ENCODE measurements at regions not wholly inside any gene's neighbourhood (a gene's known extent, or its start where the extent isn't known, plus 50 kb on each side); places are given as distances from the start of the nearest gene placed in this dataset.

DNA sequence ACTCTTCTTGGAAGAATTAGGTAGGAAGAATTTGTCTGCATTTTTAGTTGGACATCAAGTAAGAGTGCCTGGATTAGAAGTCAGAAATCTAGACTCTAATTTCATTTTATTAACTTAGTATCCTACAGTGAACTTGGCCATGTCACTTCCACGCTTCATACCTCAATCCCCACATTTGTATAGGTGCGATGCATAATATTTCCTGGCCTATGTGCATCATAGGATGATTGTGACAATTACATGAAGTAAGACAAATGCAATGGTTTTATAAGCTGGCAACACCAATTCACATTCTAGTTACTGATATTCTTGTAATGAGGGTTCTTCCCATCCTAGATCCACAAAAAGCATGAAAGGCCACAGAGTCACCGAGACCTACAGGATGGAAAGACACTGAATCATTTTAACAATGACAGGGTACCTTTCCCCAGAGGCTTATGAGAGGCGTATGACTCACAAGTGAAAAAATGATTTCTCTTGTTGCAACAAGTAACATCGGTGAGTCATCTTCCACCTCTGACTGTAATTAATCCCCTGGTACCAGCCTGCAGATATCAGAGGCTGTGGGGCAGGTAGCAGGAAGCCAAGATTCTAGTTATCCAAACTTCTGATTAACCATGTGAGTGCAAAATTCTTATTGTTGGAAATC, 56.0 kb upstream of the OR5AK2 start:
- DNase-seq: no peak

- DNase-seq: no peak
Measured at GRCh38 chr11:56923116-56923515, 65.6 kb upstream of the OR5AK2 start.

- no peak for DNase-seq
Measured at GRCh38 chr11:56922421-56922820, 66.3 kb upstream of the OR5AK2 start.

- no peak for DNase-seq
Measured at GRCh38 chr11:56917708-56918400, 70.9 kb upstream of the OR5AK2 start.

- peak; percentile 1 for DNase-seq
Measured at GRCh38 chr11:56916587-56916986, 72.1 kb upstream of the OR5AK2 start.

- DNase-seq: no peak
Measured at GRCh38 chr11:56916162-56916561, 72.6 kb upstream of the OR5AK2 start.

DNA sequence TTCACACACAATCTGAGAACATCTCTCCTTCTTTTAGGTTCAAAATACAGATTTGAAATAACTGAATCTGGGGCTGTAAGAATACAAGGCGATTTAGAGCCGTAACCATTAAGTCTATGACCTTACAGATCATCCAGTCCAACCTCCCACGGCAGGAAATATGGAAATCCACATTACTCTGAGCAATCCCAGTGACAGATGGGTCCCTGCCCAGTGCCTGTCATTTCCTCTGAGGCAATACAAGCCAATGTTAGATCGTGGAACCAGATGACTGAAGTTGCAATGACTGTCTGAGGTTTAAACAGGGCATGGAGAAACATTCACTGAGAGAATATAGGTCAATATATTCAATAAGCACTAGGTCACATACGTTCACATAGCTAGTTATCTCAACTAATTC, 77.4 kb upstream of the OR5AK2 start:
- DNase-seq: no peak

DNA sequence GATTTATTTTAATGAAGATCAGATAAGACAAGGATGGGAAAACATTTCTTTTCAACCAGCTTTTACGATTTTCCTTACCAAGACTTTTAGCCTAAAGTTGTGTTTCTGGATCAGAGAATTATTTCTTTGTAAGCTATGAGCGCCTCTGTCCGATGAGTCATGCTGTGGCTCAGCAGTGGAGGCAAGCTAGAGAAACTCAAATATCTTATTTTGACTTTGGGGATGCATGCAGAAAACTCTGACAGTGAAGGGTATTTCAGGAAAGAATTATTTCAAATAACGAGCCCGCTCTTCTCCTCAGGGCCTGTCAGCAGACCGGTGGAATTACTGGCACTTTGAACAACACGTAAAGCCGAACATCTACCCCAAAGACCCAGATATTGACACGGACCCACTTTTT, 77.9 kb upstream of the OR5AK2 start:
- no peak for DNase-seq

GRCh38 chr11:56910046-56910773, 78.5 kb upstream of the OR5AK2 start:
- DNase-seq: no peak

DNA sequence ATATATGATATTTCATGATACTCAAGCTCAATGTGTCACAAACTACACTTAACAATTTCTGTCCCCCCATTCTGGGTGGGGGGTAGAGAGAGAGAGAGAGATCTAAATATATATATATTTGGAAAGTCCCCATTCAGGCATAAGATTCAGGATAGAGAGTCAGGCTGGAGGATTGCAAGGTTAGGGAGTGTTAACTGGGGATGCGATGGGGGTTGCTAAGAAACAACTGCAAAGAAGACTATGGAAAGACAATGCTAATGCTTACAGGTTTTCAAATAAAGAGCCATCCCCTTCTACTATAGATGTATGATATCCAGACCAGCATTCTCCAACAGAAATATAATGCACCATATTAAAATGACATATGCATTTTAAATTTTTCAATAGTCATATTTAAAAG, 79.2 kb upstream of the OR5AK2 start:
- DNase-seq: no peak

DNA sequence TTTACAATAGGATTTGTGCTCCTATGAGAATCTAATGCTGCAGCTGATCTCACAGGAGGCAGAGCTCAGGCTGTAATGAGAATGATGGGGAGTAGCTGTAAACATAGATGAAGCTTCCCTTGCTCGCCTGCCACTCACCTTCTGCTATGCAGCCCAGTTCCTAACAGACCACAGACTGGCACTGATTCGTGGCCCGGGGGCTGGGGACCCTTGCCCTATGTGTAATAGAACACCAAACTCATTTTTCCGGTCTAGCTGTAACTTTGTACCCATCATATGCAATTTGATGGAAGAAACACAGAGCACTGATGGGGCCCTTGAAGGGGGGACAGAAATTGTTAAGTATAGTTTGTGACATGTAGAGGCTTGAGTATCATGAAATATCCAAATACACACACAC, 79.6 kb upstream of the OR5AK2 start:
- no peak for DNase-seq

GRCh38 chr11:56906683-56907148, 82.0 kb upstream of the OR5AK2 start:
- DNase-seq: no peak

GRCh38 chr11:56905936-56906335, 82.8 kb upstream of the OR5AK2 start:
- no peak for DNase-seq

DNA sequence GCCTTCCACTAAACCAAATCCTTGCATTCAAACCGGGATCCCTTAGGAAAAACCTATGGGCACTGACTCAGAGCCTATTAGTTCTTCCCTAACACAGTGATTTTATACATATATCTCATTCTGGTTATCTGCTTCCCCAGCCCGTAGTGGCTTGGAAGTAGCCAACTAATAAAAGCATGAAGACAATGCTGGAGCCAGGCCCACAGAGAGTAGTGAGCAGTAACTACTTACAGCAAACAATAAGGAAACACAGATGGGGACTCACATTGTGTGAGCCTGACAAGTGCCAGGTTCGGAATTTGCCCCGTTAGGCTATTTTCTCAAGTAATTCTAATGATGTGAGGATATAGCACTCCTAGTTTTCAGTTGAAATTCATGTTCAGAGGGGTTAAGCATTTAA, 83.3 kb upstream of the OR5AK2 start:
- no peak for DNase-seq

DNA sequence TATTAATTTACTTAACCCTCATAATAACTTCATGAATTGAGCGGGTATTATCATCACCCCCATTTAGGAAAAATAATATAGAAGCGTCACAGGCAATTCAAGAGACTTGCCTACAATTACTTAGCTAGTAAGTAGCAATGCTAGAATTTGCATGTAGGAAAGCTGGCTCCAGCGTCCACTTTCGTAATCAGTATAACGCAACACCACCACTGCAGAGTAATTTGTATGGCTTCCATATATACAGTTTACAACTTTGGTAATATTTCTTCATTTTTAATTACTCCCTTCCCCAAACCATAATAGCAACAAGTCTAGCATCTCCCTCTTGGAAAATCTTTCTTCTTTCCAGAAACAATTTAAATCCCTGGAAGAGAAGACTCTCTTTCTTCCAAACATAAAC, 89.9 kb upstream of the OR5AK2 start:
- DNase-seq: no peak

- DNase-seq: no peak
Measured at GRCh38 chr11:56890584-56891305, 98.0 kb upstream of the OR5AK2 start.

GRCh38 chr11:56889986-56890385, 98.7 kb upstream of the OR5AK2 start:
- DNase-seq: no peak

DNA sequence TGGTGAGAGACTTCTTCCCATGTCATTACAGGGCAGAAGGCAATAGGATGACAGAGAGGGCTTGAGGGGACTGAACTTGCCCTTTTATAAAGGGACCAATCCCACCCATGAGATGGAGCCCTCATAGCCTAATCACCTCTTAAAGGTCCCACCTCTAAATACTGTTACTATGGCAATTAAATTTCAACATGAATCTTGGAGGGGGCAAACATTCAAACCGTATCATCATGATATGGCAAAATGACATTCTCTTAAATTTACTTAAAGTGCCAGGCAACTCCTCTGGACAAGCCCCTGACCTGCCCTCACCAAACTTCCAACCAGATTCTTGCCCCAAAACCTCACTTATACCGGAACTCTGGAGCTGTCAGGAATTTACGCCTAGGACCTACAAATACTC, 100.8 kb upstream of the OR5AK2 start:
- DNase-seq: no peak

- no peak for DNase-seq
Measured at GRCh38 chr11:56886455-56886854, 102.3 kb upstream of the OR5AK2 start.

- DNase-seq: no peak
Measured at GRCh38 chr11:56885854-56886253, 102.9 kb upstream of the OR5AK2 start.

DNA sequence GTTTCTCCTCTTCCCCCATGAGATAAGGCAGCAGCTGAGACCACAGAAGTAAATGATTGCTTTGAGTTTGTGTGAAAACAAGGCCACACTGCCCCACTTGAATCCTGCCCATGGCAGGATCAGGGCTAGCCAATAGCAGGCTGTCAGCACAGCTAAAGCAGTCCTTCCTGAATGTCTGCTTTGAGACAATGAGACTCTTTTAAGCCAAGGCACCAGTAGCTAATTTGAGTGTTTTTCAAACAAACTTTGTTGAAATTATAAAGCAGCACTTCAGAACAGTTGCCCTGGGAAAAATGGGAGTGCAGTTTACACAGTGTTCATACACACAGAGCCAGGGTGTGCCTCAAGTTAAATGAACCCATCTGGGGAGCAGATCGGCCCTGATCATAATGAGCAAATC, 103.5 kb upstream of the OR5AK2 start:
- DNase-seq: peak; percentile 1

GRCh38 chr11:56883371-56883987, 105.2 kb upstream of the OR5AK2 start:
- no peak for DNase-seq
